ENCODE measurements at regions not wholly inside any gene's neighbourhood (a gene's known extent, or its start where the extent isn't known, plus 50 kb on each side); places are given as distances from the start of the nearest gene placed in this dataset.
A peak's percentile ranks its signal among the peaks of the same experiment; 100 is the strongest.
"Not testable (repeated sequence)": the region's sequence is repeated elsewhere in the genome, so short reads cannot be mapped to it uniquely, and the experiment has no call there.

GRCh38 chr3:87128006-87128405 lies 99.1 kb upstream of the CHMP2B start:
- H3K36me3 Mint-ChIP-seq, result no peaks in the 10 kb centered on the region
- H3K27me3 Mint-ChIP-seq, result no peaks in the 10 kb centered on the region
- DNase-seq, result no peak
- H3K27ac Mint-ChIP-seq, result no peak overlapping the region
- H3K4me1 Mint-ChIP-seq, result no peaks in the 10 kb centered on the region
- CTCF ChIA-PET, result no interaction called here
- H3K9me3 Mint-ChIP-seq, result no peaks in the 10 kb centered on the region
- H3K4me3 Mint-ChIP-seq, result no peak overlapping the region

GRCh38 chr3:87127281-87127680 lies 99.8 kb upstream of the CHMP2B start:
- CTCF ChIA-PET, result no interaction called here
- no peaks in the 10 kb centered on the region for H3K4me1 Mint-ChIP-seq
- H3K4me3 Mint-ChIP-seq, result no peak overlapping the region

GRCh38 chr3:87126321-87126720 lies 100.8 kb upstream of the CHMP2B start:
- DNase-seq, result no peak
- H3K27me3 Mint-ChIP-seq, result no peaks in the 10 kb centered on the region
- H3K27ac Mint-ChIP-seq, result no peak overlapping the region
- CTCF ChIA-PET, result no interaction called here
- H3K36me3 Mint-ChIP-seq, result no peaks in the 10 kb centered on the region
- H3K4me1 Mint-ChIP-seq, result no peaks in the 10 kb centered on the region
- no peak overlapping the region for H3K4me3 Mint-ChIP-seq
- H3K9me3 Mint-ChIP-seq, result no peaks in the 10 kb centered on the region

More at GRCh38 chr3:87127281-87127680, 99.8 kb upstream of the CHMP2B start:
- Mint-ChIP-seq H3K27me3 (no peaks in the 10 kb centered on the region), H3K9me3 (no peaks in the 10 kb centered on the region), H3K27ac (no peak overlapping the region), H3K36me3 (no peaks in the 10 kb centered on the region)
- DNase-seq, result no peak

GRCh38 chr3:87125116-87125515 lies 102.0 kb upstream of the CHMP2B start:
- Mint-ChIP-seq H3K27ac (no peak overlapping the region), H3K27me3 (no peaks in the 10 kb centered on the region), H3K9me3 (no peaks in the 10 kb centered on the region), H3K4me1 (no peaks in the 10 kb centered on the region), H3K4me3 (no peak overlapping the region), H3K36me3 (no peaks in the 10 kb centered on the region)
- CTCF ChIA-PET, result no interaction called here
- DNase-seq, result no peak

- H3K4me3 Mint-ChIP-seq, result no peak overlapping the region
- DNase-seq, result no peak
- H3K4me1 Mint-ChIP-seq, result no peaks in the 10 kb centered on the region
- no peak overlapping the region for H3K27ac Mint-ChIP-seq
- no peaks in the 10 kb centered on the region for H3K36me3 Mint-ChIP-seq
- CTCF ChIA-PET, result no interaction called here
- no peaks in the 10 kb centered on the region for H3K27me3 Mint-ChIP-seq
- H3K9me3 Mint-ChIP-seq, result no peaks in the 10 kb centered on the region
Observed at GRCh38 chr3:87122766-87123165, 104.3 kb upstream of the CHMP2B start.

- Mint-ChIP-seq H3K27ac (no peak overlapping the region), H3K4me3 (no peak overlapping the region), H3K9me3 (no peaks in the 10 kb centered on the region), H3K27me3 (no peaks in the 10 kb centered on the region), H3K4me1 (no peaks in the 10 kb centered on the region), H3K36me3 (no peaks in the 10 kb centered on the region)
- CTCF ChIA-PET, result no interaction called here
- no peak for DNase-seq
Observed at GRCh38 chr3:87121856-87122255, 105.3 kb upstream of the CHMP2B start.

GRCh38 chr3:87120881-87121280 lies 106.2 kb upstream of the CHMP2B start:
- H3K27ac Mint-ChIP-seq, result no peak overlapping the region
- H3K36me3 Mint-ChIP-seq, result no peaks in the 10 kb centered on the region
- H3K4me1 Mint-ChIP-seq, result no peaks in the 10 kb centered on the region
- H3K9me3 Mint-ChIP-seq, result no peaks in the 10 kb centered on the region
- CTCF ChIA-PET, result no interaction called here
- no peaks in the 10 kb centered on the region for H3K27me3 Mint-ChIP-seq
- no peak for DNase-seq
- no peak overlapping the region for H3K4me3 Mint-ChIP-seq

GRCh38 chr3:87120236-87120635 lies 106.9 kb upstream of the CHMP2B start:
- H3K4me1 Mint-ChIP-seq, result no peaks in the 10 kb centered on the region
- no peaks in the 10 kb centered on the region for H3K36me3 Mint-ChIP-seq
- no peak for DNase-seq
- H3K27ac Mint-ChIP-seq, result no peak overlapping the region
- H3K4me3 Mint-ChIP-seq, result no peak overlapping the region
- no peaks in the 10 kb centered on the region for H3K9me3 Mint-ChIP-seq
- H3K27me3 Mint-ChIP-seq, result no peaks in the 10 kb centered on the region
- CTCF ChIA-PET, result no interaction called here

GRCh38 chr3:87109465-87109864 lies 117.6 kb upstream of the CHMP2B start:
- no peak overlapping the region for H3K4me3 Mint-ChIP-seq
- CTCF ChIA-PET, result no interaction called here
- H3K36me3 Mint-ChIP-seq, result no peaks in the 10 kb centered on the region
- H3K4me1 Mint-ChIP-seq, result no peaks in the 10 kb centered on the region
- H3K27me3 Mint-ChIP-seq, result no peaks in the 10 kb centered on the region
- no peak for DNase-seq
- no peak overlapping the region for H3K27ac Mint-ChIP-seq
- H3K9me3 Mint-ChIP-seq, result peaks cover 3% of the 10 kb centered on the region

- CTCF ChIA-PET, result no interaction called here
- Mint-ChIP-seq H3K27ac (no peak overlapping the region), H3K27me3 (no peaks in the 10 kb centered on the region)
Observed at GRCh38 chr3:87101861-87102625, 111.1 kb upstream of the VGLL3 start.

GRCh38 chr3:87097733-87098132 lies 106.8 kb upstream of the VGLL3 start:
- H3K27me3 Mint-ChIP-seq, H3K4me1 Mint-ChIP-seq, CTCF ChIA-PET, H3K36me3 Mint-ChIP-seq, H3K27ac Mint-ChIP-seq, H3K4me3 Mint-ChIP-seq, H3K9me3 Mint-ChIP-seq, DNase-seq: not testable (repeated sequence)

More at GRCh38 chr3:87101861-87102625, 111.1 kb upstream of the VGLL3 start:
- H3K36me3 Mint-ChIP-seq, result no peaks in the 10 kb centered on the region
- DNase-seq, result no peak
- H3K4me3 Mint-ChIP-seq, result no peak overlapping the region
- no peaks in the 10 kb centered on the region for H3K9me3 Mint-ChIP-seq
- no peaks in the 10 kb centered on the region for H3K4me1 Mint-ChIP-seq

- no peak overlapping the region for H3K4me3 Mint-ChIP-seq
- H3K36me3 Mint-ChIP-seq, result no peaks in the 10 kb centered on the region
- CTCF ChIA-PET, result no interaction called here
- DNase-seq, result no peak
- H3K9me3 Mint-ChIP-seq, result no peaks in the 10 kb centered on the region
- H3K27me3 Mint-ChIP-seq, result peaks cover 15% of the 10 kb centered on the region
- H3K4me1 Mint-ChIP-seq, result peaks cover 12% of the 10 kb centered on the region
- H3K27ac Mint-ChIP-seq, result no peak overlapping the region
Observed at GRCh38 chr3:87090631-87091030, 99.7 kb upstream of the VGLL3 start.

GRCh38 chr3:87088993-87089841 lies 98.3 kb upstream of the VGLL3 start:
- DNase-seq, result peak; percentile 38
- CTCF ChIA-PET, result no interaction called here
- H3K27ac Mint-ChIP-seq, result no peak overlapping the region

GRCh38 chr3:87088430-87088992 lies 97.6 kb upstream of the VGLL3 start:
- no peak for DNase-seq
- Mint-ChIP-seq H3K4me1 (peaks cover 21% of the 10 kb centered on the region), H3K27ac (no peak overlapping the region), H3K27me3 (peaks cover 15% of the 10 kb centered on the region), H3K36me3 (no peaks in the 10 kb centered on the region), H3K9me3 (no peaks in the 10 kb centered on the region), H3K4me3 (peak overlapping the region; percentile 65)
- CTCF ChIA-PET, result no interaction called here

More at GRCh38 chr3:87088993-87089841, 98.3 kb upstream of the VGLL3 start:
- H3K4me1 Mint-ChIP-seq, result peaks cover 21% of the 10 kb centered on the region
- H3K4me3 Mint-ChIP-seq, result peak overlapping the region; percentile 65
- H3K9me3 Mint-ChIP-seq, result no peaks in the 10 kb centered on the region
- H3K27me3 Mint-ChIP-seq, result peaks cover 15% of the 10 kb centered on the region
- no peaks in the 10 kb centered on the region for H3K36me3 Mint-ChIP-seq

- no peaks in the 10 kb centered on the region for H3K9me3 Mint-ChIP-seq
- H3K27me3 Mint-ChIP-seq, result peaks cover 15% of the 10 kb centered on the region
- H3K36me3 Mint-ChIP-seq, result no peaks in the 10 kb centered on the region
- no peak for DNase-seq
- CTCF ChIA-PET, result interaction anchor here (1.3 kb wide), 1 partner anchor 310 kb away, joined by 5 read pairs; no protein-coding TSS in a partner anchor
- H3K4me1 Mint-ChIP-seq, result peaks cover 19% of the 10 kb centered on the region
- no peak overlapping the region for H3K27ac Mint-ChIP-seq
- H3K4me3 Mint-ChIP-seq, result no peak overlapping the region
Observed at GRCh38 chr3:87084868-87085267, 93.9 kb upstream of the VGLL3 start.
